ENCODE measurements at regions not wholly inside any gene's neighbourhood (a gene's known extent, or its start where the extent isn't known, plus 50 kb on each side); places are given as distances from the start of the nearest gene placed in this dataset.
"Not testable (repeated sequence)": the region's sequence is repeated elsewhere in the genome, so short reads cannot be mapped to it uniquely, and the experiment has no call there.

GRCh38 chr5:62212648-62213047 lies 93.4 kb upstream of the KIF2A start:
- Mint-ChIP-seq H3K27ac (no peak overlapping the region), H3K9me3 (no peaks in the 10 kb centered on the region), H3K36me3 (no peaks in the 10 kb centered on the region), H3K4me3 (no peak overlapping the region), H3K27me3 (peaks cover 9 to 44% (median 16%) of the 10 kb centered on the region in 5 donors), H3K4me1 (no peaks in the 10 kb centered on the region)
- POLR2A ChIA-PET: no interaction called here
- DNase-seq (no peak), ATAC-seq (no peak)

GRCh38 chr5:62214701-62215100 lies 91.3 kb upstream of the KIF2A start:
- Mint-ChIP-seq H3K27me3 (peaks cover 11 to 44% (median 16%) of the 10 kb centered on the region in 5 donors), H3K27ac (no peak overlapping the region)

GRCh38 chr5:62216603-62217002 lies 89.4 kb upstream of the KIF2A start:
- H3K9me3 Mint-ChIP-seq, H3K4me3 Mint-ChIP-seq, H3K27ac Mint-ChIP-seq, POLR2A ChIA-PET, DNase-seq, ATAC-seq, H3K36me3 Mint-ChIP-seq, H3K4me1 Mint-ChIP-seq: not testable (repeated sequence)
- peaks cover 5 to 25% (median 13%) of the 10 kb centered on the region in 5 donors for H3K27me3 Mint-ChIP-seq

More at GRCh38 chr5:62214701-62215100, 91.3 kb upstream of the KIF2A start:
- H3K4me1 Mint-ChIP-seq: peaks cover 0 to 1% (median 0%) of the 10 kb centered on the region in 4 donors
- POLR2A ChIA-PET: no interaction called here
- no peaks in the 10 kb centered on the region for H3K36me3 Mint-ChIP-seq
- ATAC-seq (no peak), DNase-seq (no peak)
- no peaks in the 10 kb centered on the region for H3K9me3 Mint-ChIP-seq
- no peak overlapping the region for H3K4me3 Mint-ChIP-seq

- ATAC-seq, H3K4me1 Mint-ChIP-seq, DNase-seq, H3K4me3 Mint-ChIP-seq, POLR2A ChIA-PET, H3K36me3 Mint-ChIP-seq, H3K9me3 Mint-ChIP-seq, H3K27ac Mint-ChIP-seq: not testable (repeated sequence)
- H3K27me3 Mint-ChIP-seq: peaks cover 3 to 24% (median 11%) of the 10 kb centered on the region in 5 donors
These were observed 88.9 kb upstream of the KIF2A start for GRCh38 chr5:62217095-62217494.

- ATAC-seq, H3K36me3 Mint-ChIP-seq, POLR2A ChIA-PET, DNase-seq, H3K4me1 Mint-ChIP-seq, H3K9me3 Mint-ChIP-seq, H3K4me3 Mint-ChIP-seq, H3K27ac Mint-ChIP-seq: not testable (repeated sequence)
- peaks cover 3 to 24% (median 7%) of the 10 kb centered on the region in 5 donors for H3K27me3 Mint-ChIP-seq
These were observed 87.1 kb upstream of the KIF2A start for GRCh38 chr5:62218860-62219259.

GRCh38 chr5:62221881-62222280 lies 84.1 kb upstream of the KIF2A start:
- H3K36me3 Mint-ChIP-seq, H3K9me3 Mint-ChIP-seq, DNase-seq, ATAC-seq, POLR2A ChIA-PET, H3K4me3 Mint-ChIP-seq: not testable (repeated sequence)
- Mint-ChIP-seq H3K27ac (peak overlapping the region in 3 of 10 donors; percentile 54 to 72 (median 71)), H3K27me3 (peaks cover 0 to 15% (median 6%) of the 10 kb centered on the region in 5 donors), H3K4me1 (peaks cover 10 to 15% (median 10%) of the 10 kb centered on the region in 4 donors)

- Mint-ChIP-seq H3K27me3 (peaks cover 0 to 15% (median 6%) of the 10 kb centered on the region in 5 donors), H3K4me1 (peaks cover 10 to 15% (median 10%) of the 10 kb centered on the region in 4 donors)
- DNase-seq, POLR2A ChIA-PET, H3K9me3 Mint-ChIP-seq, H3K4me3 Mint-ChIP-seq, ATAC-seq, H3K27ac Mint-ChIP-seq, H3K36me3 Mint-ChIP-seq: not testable (repeated sequence)
These were observed 83.7 kb upstream of the KIF2A start for GRCh38 chr5:62222305-62222704.

- not testable (repeated sequence) for H3K9me3 Mint-ChIP-seq, H3K27me3 Mint-ChIP-seq, H3K36me3 Mint-ChIP-seq
- H3K27ac Mint-ChIP-seq: peak overlapping the region in 9 of 10 donors; percentile 82 to 98 (median 88)
- peak overlapping the region; percentile 74 to 94 (median 86) for H3K4me3 Mint-ChIP-seq
- DNase-seq: peak in 9 of 10 donors; percentile 40 to 90 (median 79)
- peaks cover 10 to 15% (median 10%) of the 10 kb centered on the region in 4 donors for H3K4me1 Mint-ChIP-seq
- ATAC-seq: peak; percentile 98 to 99
- POLR2A ChIA-PET: interaction anchor here (1.5 to 2.0 kb wide), 3 partner anchors 84 to 181 kb away, joined by 4 to 11 read pairs (median 9); partner anchors contain the start of gene DIMT1
These were observed 82.7 kb upstream of the KIF2A start for GRCh38 chr5:62223312-62223670.

- POLR2A ChIA-PET: interaction anchor here (1.0 to 2.0 kb wide), 7 partner anchors 31 to 179 kb away, joined by 3 to 11 read pairs (median 5); partner anchors contain the start of genes DIMT1 and KIF2A
- Mint-ChIP-seq H3K4me3 (peak overlapping the region in 8 of 10 donors; percentile 82 to 94 (median 88)), H3K9me3 (peaks cover 0 to 10% (median 0%) of the 10 kb centered on the region in 9 donors), H3K27ac (peak overlapping the region in 7 of 10 donors; percentile 23 to 98 (median 83)), H3K4me1 (peaks cover 9 to 15% (median 10%) of the 10 kb centered on the region in 4 donors)
- not testable (repeated sequence) for H3K27me3 Mint-ChIP-seq, ATAC-seq, H3K36me3 Mint-ChIP-seq
- peak in 3 of 10 donors; percentile 28 to 40 (median 37) for DNase-seq
These were observed 80.9 kb upstream of the KIF2A start for GRCh38 chr5:62224987-62225601.

GRCh38 chr5:62230876-62231388 lies 75.1 kb upstream of the KIF2A start:
- H3K27ac Mint-ChIP-seq: peak overlapping the region in 1 of 10 donors; percentile 3
- H3K27me3 Mint-ChIP-seq, DNase-seq, ATAC-seq, H3K4me1 Mint-ChIP-seq, H3K36me3 Mint-ChIP-seq, POLR2A ChIA-PET, H3K4me3 Mint-ChIP-seq, H3K9me3 Mint-ChIP-seq: not testable (repeated sequence)

- no peak overlapping the region for H3K4me3 Mint-ChIP-seq
- peak overlapping the region in 1 of 10 donors; percentile 3 for H3K27ac Mint-ChIP-seq
- H3K27me3 Mint-ChIP-seq: peaks cover 0 to 3% (median 0%) of the 10 kb centered on the region in 5 donors
- DNase-seq (no peak), ATAC-seq (no peak)
- POLR2A ChIA-PET: no interaction called here
- H3K9me3 Mint-ChIP-seq: peaks cover 0 to 6% (median 0%) of the 10 kb centered on the region in 9 donors
- H3K4me1 Mint-ChIP-seq: peaks cover 0 to 2% (median 0%) of the 10 kb centered on the region in 4 donors
- peaks cover 0 to 5% (median 0%) of the 10 kb centered on the region in 3 donors for H3K36me3 Mint-ChIP-seq
These were observed 74.4 kb upstream of the KIF2A start for GRCh38 chr5:62231576-62231975.

GRCh38 chr5:62232218-62232617 lies 73.8 kb upstream of the KIF2A start:
- POLR2A ChIA-PET, H3K36me3 Mint-ChIP-seq, H3K4me1 Mint-ChIP-seq, ATAC-seq, H3K4me3 Mint-ChIP-seq, H3K9me3 Mint-ChIP-seq, DNase-seq, H3K27ac Mint-ChIP-seq, H3K27me3 Mint-ChIP-seq: not testable (repeated sequence)

Measured in naive thymus-derived CD8-positive, alpha-beta T cell (primary cell).